Mesenteric fat pad (tissue), 1 donor: ENCODE measurements at regions not wholly inside any gene's neighbourhood (a gene's known extent, or its start where the extent isn't known, plus 50 kb on each side); places are given as distances from the start of the nearest gene placed in this dataset.

Experiments used
- DNase-seq: peaks from one replicate; pipeline ENCODE4 v3.0.0-alpha.2; 2020; ENCODE audit warnings: low spot score
- donor health status: DM: yes; HTN: yes; CAD: no.

DNA sequence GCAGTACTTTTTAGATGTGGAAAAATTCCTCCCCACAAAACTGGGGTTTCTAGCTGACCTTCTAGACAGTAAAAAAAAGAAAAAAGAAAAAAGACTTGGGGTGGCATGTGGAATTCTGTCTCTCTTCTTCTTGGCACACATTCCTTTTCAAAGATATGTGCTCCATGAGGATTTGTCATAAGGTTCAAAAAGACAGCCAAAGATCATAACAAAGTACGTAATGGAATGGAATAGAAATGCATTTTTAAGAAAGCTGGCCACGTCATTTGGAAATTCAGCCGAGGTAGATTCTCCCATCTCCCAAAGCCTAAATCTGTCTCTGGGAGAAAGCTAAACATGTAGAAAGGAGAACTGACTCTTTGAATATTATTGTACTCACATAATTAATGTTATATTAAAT lies 381.3 kb upstream of the NFE2L3 start:
- no peak for DNase-seq

GRCh38 chr7:25771491-25771890 lies 380.5 kb upstream of the NFE2L3 start:
- no peak for DNase-seq

DNA sequence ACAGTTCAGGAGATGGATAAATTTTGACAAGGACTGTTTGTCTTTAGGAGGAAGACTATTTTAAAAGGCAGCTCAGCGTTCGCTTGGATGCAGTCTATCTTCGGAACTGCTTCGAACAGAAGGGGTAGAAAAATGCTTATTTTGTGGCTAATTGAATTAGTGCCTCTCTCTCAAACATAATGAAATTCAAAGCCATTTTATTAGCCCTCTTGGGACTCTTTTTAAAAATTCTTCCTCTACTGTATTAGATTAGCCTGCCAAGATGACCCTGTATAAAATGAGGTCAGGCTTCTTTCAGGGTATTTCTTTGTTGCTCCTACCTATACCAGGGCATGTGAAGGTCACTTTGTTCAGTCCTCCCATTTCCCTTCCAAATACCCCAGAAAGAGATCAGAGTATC lies 379.2 kb upstream of the NFE2L3 start:
- DNase-seq, result no peak

- DNase-seq, result no peak
These were observed 377.3 kb upstream of the NFE2L3 start for GRCh38 chr7:25774675-25775074.

DNA sequence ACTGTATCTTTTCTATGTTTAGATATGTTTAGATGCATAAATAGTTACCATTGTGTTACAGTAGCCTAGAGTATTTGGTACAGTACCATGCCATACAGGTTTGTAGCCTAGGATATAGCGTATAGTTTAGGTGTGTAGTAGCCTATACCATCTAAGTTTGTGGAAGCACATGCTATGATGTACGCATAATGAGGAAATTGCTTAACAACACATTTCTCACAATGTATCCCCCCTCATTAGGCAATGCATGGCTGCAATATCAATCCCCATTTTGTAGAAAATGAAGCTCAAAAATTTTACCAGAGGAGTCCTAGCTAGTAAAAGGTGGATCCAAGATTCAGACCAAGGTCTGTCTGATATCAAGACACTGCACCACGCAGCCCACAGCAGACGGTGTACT lies 376.4 kb upstream of the NFE2L3 start:
- DNase-seq, result no peak

GRCh38 chr7:25775999-25776743 lies 375.8 kb upstream of the NFE2L3 start:
- no peak for DNase-seq

- DNase-seq, result no peak
These were observed 375.3 kb upstream of the NFE2L3 start for GRCh38 chr7:25776744-25777123.

DNA sequence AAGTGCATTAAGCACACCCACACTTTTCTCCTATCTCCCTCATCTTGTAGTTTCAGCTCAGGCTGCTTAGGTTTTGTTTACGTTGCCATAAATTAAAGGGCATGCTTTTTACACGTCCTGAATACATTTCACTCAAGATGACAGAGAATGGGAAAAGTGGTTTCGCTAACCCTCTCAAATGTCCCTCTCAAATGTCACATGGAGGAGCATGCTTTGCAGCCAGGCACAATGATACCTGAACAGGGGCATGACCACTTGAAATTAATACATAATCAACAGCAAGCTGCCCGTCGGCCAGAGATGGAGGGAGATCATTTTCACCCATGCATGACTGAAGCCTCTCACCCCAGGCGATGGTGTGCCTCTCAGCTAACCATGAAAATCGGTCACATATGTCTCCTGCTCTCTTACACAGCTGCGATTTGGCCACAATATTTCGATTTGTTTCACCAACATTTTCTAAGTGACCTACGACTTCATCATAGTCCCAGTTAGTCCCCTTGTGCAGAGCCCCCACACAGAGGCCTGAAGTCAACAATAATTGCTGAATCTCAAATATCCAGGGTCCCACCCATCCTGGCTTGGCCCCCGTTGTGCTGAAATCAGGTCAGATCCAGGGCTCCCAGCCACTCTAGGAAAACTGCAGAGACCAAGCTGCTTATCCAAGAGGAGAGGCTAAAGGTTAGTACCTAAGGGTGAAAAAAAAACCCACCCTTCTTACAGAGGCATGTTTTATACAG lies 373.9 kb upstream of the NFE2L3 start:
- DNase-seq, result no peak

GRCh38 chr7:25779002-25779546 lies 372.9 kb upstream of the NFE2L3 start:
- no peak for DNase-seq

DNA sequence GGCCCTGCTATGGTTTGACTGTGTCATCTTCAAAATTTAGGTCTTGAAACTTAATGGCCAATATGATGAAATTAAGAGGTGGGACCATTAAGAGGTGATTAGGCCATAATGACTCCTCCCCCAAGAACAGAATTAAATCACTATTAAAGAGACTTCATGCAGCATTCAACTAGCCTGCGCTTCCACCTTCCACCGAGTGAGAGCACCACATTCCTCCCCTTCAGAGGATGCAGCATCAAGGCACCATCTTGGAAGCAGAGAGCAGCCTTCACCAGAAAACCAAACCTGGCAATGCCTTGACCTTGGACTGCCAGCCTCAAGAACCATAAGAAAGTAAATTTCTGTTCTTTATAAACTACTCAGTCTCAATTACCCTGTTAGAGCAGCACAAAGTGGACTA lies 371.1 kb upstream of the NFE2L3 start:
- no peak for DNase-seq

DNA sequence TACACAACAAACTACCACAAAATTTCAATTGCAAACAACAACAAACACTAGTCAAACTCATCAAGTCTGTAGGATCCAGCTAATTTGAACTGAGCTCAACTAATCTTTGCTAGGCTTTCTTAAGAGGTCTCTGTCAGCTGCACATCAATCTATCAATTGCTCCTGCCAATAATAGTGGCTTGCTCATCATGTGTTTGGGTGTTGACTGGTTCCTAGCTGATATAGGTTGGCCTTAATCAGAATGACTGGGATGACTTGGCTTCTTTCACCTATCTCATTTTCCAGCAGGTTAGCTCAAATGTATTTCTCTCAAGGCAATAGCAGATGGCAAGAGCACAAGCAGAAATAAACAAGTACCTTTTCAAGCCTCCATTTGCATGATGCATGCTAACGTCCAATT lies 370.3 kb upstream of the NFE2L3 start:
- no peak for DNase-seq

DNA sequence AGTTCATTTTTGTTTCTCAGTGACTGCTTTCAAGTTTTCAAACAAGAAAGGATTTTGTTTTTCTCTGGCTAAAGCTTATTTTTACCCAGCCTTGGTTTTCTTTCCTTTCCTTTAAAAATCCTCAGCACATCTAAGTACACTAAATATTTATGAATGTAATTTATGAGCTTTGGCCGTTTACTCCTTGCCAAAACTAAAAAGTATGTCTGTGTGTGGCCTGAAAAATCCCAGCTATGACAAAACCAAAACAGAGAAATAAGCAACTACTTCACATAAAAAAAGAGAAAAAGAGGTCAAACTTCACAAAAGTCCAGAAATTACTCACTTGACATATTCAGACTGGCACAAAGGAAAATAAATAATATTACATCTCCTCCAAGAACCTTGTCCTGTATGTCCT lies 365.1 kb upstream of the NFE2L3 start:
- no peak for DNase-seq

DNA sequence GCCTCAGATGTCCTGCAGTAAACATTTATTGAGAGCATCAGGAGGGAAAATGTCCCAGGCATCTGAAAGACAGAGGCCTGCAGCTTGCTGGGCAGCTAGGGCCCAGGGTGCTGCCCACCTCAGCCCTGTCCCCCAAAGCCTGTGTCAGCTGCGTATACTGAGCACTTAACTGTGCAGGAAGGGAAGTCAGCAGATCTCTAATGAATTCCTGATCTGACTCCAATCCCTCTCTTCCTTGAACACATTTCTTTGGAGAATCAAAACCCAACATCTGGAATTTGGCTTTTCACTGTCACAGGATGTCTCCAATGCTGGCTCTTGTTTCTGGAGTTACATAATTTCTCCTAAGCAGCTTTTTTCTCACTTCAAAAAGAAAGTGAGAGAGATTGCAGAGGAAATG lies 364.7 kb upstream of the NFE2L3 start:
- no peak for DNase-seq

DNA sequence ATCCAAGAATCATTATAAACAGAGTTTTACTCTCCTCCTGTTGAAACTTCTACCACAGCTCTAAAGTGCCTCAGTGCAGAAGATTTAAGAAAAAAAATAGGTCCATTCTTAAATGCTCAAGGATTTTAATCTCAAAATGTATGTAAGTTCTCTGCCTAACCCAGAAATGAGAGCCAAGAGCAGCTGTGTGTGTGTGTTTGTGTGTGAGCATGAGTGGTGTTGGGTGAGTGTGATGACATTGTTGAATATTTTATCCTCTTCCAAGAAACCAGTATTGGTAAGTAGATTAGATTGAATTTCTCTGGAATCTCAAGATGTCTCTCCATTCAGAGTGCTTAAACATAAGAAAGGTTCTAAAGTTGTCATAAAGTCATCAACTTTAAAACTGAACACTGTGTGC lies 363.6 kb upstream of the NFE2L3 start:
- DNase-seq, result no peak

DNA sequence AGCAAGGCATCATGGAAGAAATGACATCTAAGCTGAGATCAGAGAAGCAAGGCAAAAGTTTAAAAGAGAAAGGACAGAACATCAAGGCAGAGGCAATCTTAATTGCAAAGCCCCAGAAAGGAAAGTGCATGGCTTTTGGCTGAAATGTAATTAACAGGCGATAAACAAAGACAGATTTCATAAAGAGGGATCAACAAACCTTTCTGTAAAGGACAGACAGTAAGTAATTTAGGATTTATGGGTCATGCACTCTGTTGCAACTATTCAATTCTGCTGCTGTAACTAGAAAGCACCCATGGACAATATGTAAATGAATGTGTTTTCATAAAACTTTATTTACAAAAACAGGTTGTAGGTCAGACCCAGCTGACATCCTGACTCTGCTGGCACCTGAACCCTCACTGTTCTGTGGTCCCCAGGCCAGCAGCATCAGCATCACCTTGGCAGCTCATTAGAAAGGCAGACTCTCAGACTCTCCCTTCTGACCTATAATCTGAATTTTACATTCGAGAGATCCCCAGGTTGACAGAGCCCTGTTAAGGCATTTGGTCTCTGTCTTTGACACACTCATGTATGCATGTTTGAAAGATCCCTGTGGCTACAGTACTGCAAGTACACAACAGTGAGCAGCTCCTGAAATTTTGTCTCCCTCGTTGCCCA lies 362.9 kb upstream of the NFE2L3 start:
- no peak for DNase-seq

- DNase-seq, result no peak
These were observed 362.0 kb upstream of the NFE2L3 start for GRCh38 chr7:25789701-25790640.

- DNase-seq, result no peak
These were observed 361.0 kb upstream of the NFE2L3 start for GRCh38 chr7:25790963-25791362.

GRCh38 chr7:25792586-25792985 lies 359.4 kb upstream of the NFE2L3 start:
- no peak for DNase-seq

- DNase-seq, result no peak
These were observed 356.2 kb upstream of the NFE2L3 start for GRCh38 chr7:25795824-25796235.

GRCh38 chr7:25798344-25798743 lies 353.7 kb upstream of the NFE2L3 start:
- no peak for DNase-seq

GRCh38 chr7:25801214-25801613 lies 350.8 kb upstream of the NFE2L3 start:
- DNase-seq, result no peak
